Muscle layer of duodenum (tissue), 2 donors: ENCODE measurements at regions not wholly inside any gene's neighbourhood (a gene's known extent, or its start where the extent isn't known, plus 50 kb on each side); places are given as distances from the start of the nearest gene placed in this dataset.

Experiments
- H3K27ac ChIP-seq: one replicate; pipeline ENCODE4 v1.7.0; 2013; ENCODE audit warnings: mild to moderate bottlenecking, low read length
- H3K27me3 ChIP-seq: one replicate; pipeline ENCODE4 v1.7.0; 2013; ENCODE audit warnings: low read depth, mild to moderate bottlenecking, control low read depth, low read length
- H3K36me3 ChIP-seq, 2 donors: one replicate each; pipeline ENCODE4 v1.7.0; 2013; ENCODE audit warnings: low read length in 2 of 2, control low read depth in 1 of 2, mild to moderate bottlenecking in 1 of 2; ENCODE audit not compliant: insufficient read depth in 2 of 2, control insufficient read depth in 1 of 2
- H3K4me1 ChIP-seq, 2 donors: one replicate each; pipeline ENCODE4 v1.7.0; 2013; ENCODE audit warnings: low read length in 2 of 2, mild to moderate bottlenecking in 2 of 2, control low read depth in 1 of 2, moderate library complexity in 1 of 2; ENCODE audit not compliant: insufficient read depth in 2 of 2, control insufficient read depth in 1 of 2
- H3K4me3 ChIP-seq, 2 donors: one replicate each; pipeline ENCODE4 v1.7.0; 2013; ENCODE audit warnings: low read length in 2 of 2, low read depth in 1 of 2, mild to moderate bottlenecking in 1 of 2
- H3K9me3 ChIP-seq, 2 donors: one replicate each; pipeline ENCODE4 v1.7.0; 2013; ENCODE audit warnings: low read length in 2 of 2, control low read depth in 1 of 2, mild to moderate bottlenecking in 1 of 2; ENCODE audit not compliant: control insufficient read depth in 1 of 2
- donor health status: healthy.

GRCh38 chr16:22683730-22684573 is 130.0 kb upstream of the HS3ST2 start:
- Histone ChIP-seq H3K36me3 (no peaks in the 10 kb centered on the region), H3K27me3 (no peaks in the 10 kb centered on the region), H3K4me1 (no peaks in the 10 kb centered on the region), H3K4me3 (no peak overlapping the region), H3K9me3 (peaks cover 0 to 4% of the 10 kb centered on the region in 2 donors), H3K27ac (no peak overlapping the region)

- Histone ChIP-seq H3K27me3 (no peaks in the 10 kb centered on the region), H3K4me3 (no peak overlapping the region), H3K36me3 (no peaks in the 10 kb centered on the region), H3K9me3 (peaks cover 0 to 4% of the 10 kb centered on the region in 2 donors), H3K4me1 (no peaks in the 10 kb centered on the region), H3K27ac (no peak overlapping the region)
Measured at GRCh38 chr16:22684574-22685458, 129.1 kb upstream of the HS3ST2 start.

- peak overlapping the region; percentile 3 for H3K27ac ChIP-seq
- H3K4me1 ChIP-seq: no peaks in the 10 kb centered on the region
- no peaks in the 10 kb centered on the region for H3K36me3 ChIP-seq
- no peak overlapping the region for H3K4me3 ChIP-seq
- H3K9me3 ChIP-seq: peaks cover 0 to 4% of the 10 kb centered on the region in 2 donors
- no peaks in the 10 kb centered on the region for H3K27me3 ChIP-seq
Measured at GRCh38 chr16:22685459-22685830, 128.5 kb upstream of the HS3ST2 start.

GRCh38 chr16:22687031-22687530 is 126.9 kb upstream of the HS3ST2 start:
- Histone ChIP-seq H3K27ac (no peak overlapping the region), H3K27me3 (no peaks in the 10 kb centered on the region), H3K4me1 (no peaks in the 10 kb centered on the region), H3K4me3 (no peak overlapping the region), H3K9me3 (peaks cover 0 to 4% of the 10 kb centered on the region in 2 donors), H3K36me3 (no peaks in the 10 kb centered on the region)

- Histone ChIP-seq H3K27me3 (no peaks in the 10 kb centered on the region), H3K9me3 (peaks cover 0 to 4% of the 10 kb centered on the region in 2 donors), H3K36me3 (no peaks in the 10 kb centered on the region), H3K4me3 (no peak overlapping the region), H3K27ac (no peak overlapping the region), H3K4me1 (no peaks in the 10 kb centered on the region)
Measured at GRCh38 chr16:22688463-22688862, 125.5 kb upstream of the HS3ST2 start.

- no peak overlapping the region for H3K4me3 ChIP-seq
- no peaks in the 10 kb centered on the region for H3K36me3 ChIP-seq
- H3K27ac ChIP-seq: no peak overlapping the region
- H3K9me3 ChIP-seq: peaks cover 0 to 4% of the 10 kb centered on the region in 2 donors
- no peaks in the 10 kb centered on the region for H3K27me3 ChIP-seq
- no peaks in the 10 kb centered on the region for H3K4me1 ChIP-seq
Measured at GRCh38 chr16:22688930-22689329, 125.0 kb upstream of the HS3ST2 start.

- H3K27me3 ChIP-seq: no peaks in the 10 kb centered on the region
- H3K4me1 ChIP-seq: no peaks in the 10 kb centered on the region
- H3K27ac ChIP-seq: no peak overlapping the region
- H3K9me3 ChIP-seq: peaks cover 0 to 4% of the 10 kb centered on the region in 2 donors
- H3K4me3 ChIP-seq: no peak overlapping the region
- H3K36me3 ChIP-seq: no peaks in the 10 kb centered on the region
Measured at GRCh38 chr16:22691335-22691734, 122.6 kb upstream of the HS3ST2 start.

GRCh38 chr16:22692034-22692433 is 121.9 kb upstream of the HS3ST2 start:
- Histone ChIP-seq H3K4me3 (no peak overlapping the region), H3K27ac (no peak overlapping the region), H3K4me1 (no peaks in the 10 kb centered on the region), H3K9me3 (peaks cover 0 to 4% of the 10 kb centered on the region in 2 donors), H3K27me3 (no peaks in the 10 kb centered on the region), H3K36me3 (no peaks in the 10 kb centered on the region)

GRCh38 chr16:22692916-22693637 is 120.9 kb upstream of the HS3ST2 start:
- Histone ChIP-seq H3K9me3 (no peaks in the 10 kb centered on the region), H3K27ac (no peak overlapping the region), H3K4me3 (no peak overlapping the region), H3K4me1 (no peaks in the 10 kb centered on the region), H3K27me3 (no peaks in the 10 kb centered on the region), H3K36me3 (no peaks in the 10 kb centered on the region)

GRCh38 chr16:22693638-22694340 is 120.2 kb upstream of the HS3ST2 start:
- no peaks in the 10 kb centered on the region for H3K27me3 ChIP-seq
- no peak overlapping the region for H3K27ac ChIP-seq
- no peaks in the 10 kb centered on the region for H3K4me1 ChIP-seq
- no peak overlapping the region for H3K4me3 ChIP-seq
- H3K36me3 ChIP-seq: no peaks in the 10 kb centered on the region
- no peaks in the 10 kb centered on the region for H3K9me3 ChIP-seq
